Activated CD8-positive, alpha-beta T cell treated with anti-CD3 and anti-CD28 coated beads for 36 hours (primary cell): ENCODE measurements at regions not wholly inside any gene's neighbourhood (a gene's known extent, or its start where the extent isn't known, plus 50 kb on each side); places are given as distances from the start of the nearest gene placed in this dataset.

Experiments used
- ATAC-seq: fragments of 200-7000 bp; cut with Tn5 transposase; one replicate; pipeline ENCODE4 v1.10.0; 2021; ENCODE audit warnings: mild to moderate bottlenecking, moderate library complexity
- CTCF ChIA-PET: fragments of 350-600 bp; sonication (Branson Sonifier 250); formaldehyde crosslinking; loops from one replicate; lab custom pipeline; 2021; ENCODE audit warnings: antibody characterized with exemption; lab: Charles Lee
- POLR2A ChIA-PET: fragments of 350-600 bp; sonication (Branson Sonifier 250); formaldehyde crosslinking; loops from one replicate; lab custom pipeline; 2021; ENCODE audit warnings: antibody characterized with exemption; lab: Charles Lee
- DNase-seq: peaks from one replicate; pipeline ENCODE4 v3.0.0-alpha.2; 2020
- H3K27ac Mint-ChIP-seq: one replicate; pipeline ENCODE4 v1.8.0; 2021; ENCODE audit warnings: mild to moderate bottlenecking, mixed read lengths
- H3K27me3 Mint-ChIP-seq: one replicate; pipeline ENCODE4 v1.8.0; 2021; ENCODE audit warnings: mixed read lengths
- H3K36me3 Mint-ChIP-seq: one replicate; pipeline ENCODE4 v1.8.0; 2021; ENCODE audit warnings: low read depth, mixed read lengths
- H3K4me1 Mint-ChIP-seq: one replicate; pipeline ENCODE4 v1.8.0; 2021; ENCODE audit warnings: low read depth, mixed read lengths
- H3K4me3 Mint-ChIP-seq: one replicate; pipeline ENCODE4 v1.8.0; 2021; ENCODE audit warnings: mild to moderate bottlenecking, moderate library complexity, mixed read lengths
- H3K9me3 Mint-ChIP-seq: one replicate; pipeline ENCODE4 v1.8.0; 2021; ENCODE audit warnings: mixed read lengths
- intact Hi-C: fragments of 100-400 bp; cut with micrococcal nuclease; formaldehyde crosslinking; loops from one replicate; pipeline ENCODE4 v1.10.0; 2022
- TF ChIP-seq, protein P1 (sequence below): fragments of 200-600 bp; IDR thresholded peaks from one replicate; pipeline ENCODE4 v1.8.0; 2022; ENCODE audit warnings: antibody characterized with exemption, mild to moderate bottlenecking

DNA sequence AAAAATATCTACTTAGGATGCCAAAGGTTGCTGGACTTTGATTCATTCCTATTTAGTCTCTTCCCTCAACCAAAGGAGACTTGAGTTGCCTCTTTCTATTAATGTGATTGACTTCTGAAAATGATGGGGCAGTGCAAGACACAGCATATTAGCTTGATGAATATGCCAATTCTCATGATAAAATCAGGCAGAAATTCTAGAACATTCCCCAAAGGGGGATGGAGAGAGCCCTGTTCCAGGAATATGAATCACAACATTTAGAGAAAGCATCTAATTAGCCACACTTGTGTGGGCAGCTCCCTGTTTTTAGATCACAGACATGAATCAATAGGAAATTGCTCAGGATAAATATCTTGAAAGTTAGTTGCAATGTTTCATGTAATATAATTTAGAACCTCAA lies 584.0 kb upstream of the CDH8 start:
- CTCF ChIA-PET: no interaction called here
- H3K27me3 Mint-ChIP-seq: no peaks in the 10 kb centered on the region
- H3K4me1 Mint-ChIP-seq: no peaks in the 10 kb centered on the region

DNA sequence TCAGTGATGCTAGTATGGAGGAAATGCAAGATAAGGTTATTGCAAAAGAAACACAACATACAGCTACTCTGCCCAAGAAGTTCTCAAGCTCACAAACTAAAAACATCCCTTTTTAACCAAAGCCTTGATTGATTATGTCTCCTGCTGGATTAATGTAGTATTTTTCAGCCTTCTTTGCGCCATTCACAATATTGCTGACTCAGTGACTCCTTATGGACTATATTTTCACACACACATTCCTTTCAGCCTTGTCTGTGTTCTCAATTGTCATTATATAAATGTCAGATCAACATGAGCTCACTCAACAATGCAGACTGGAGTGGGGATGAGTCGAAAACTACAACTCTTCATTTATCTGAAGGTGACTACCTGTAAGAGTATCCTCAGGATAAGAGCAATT lies 579.3 kb upstream of the CDH8 start:
- ChIA-PET POLR2A (no interaction called here), CTCF (no interaction called here)
- Mint-ChIP-seq H3K27me3 (no peaks in the 10 kb centered on the region), H3K9me3 (peaks cover 22% of the 10 kb centered on the region), H3K27ac (no peak overlapping the region), H3K4me1 (no peaks in the 10 kb centered on the region), H3K36me3 (no peaks in the 10 kb centered on the region), H3K4me3 (no peak overlapping the region)
- intact Hi-C loops: no loop called here
- no peak for ATAC-seq
- TF ChIP-seq, protein P1, sequence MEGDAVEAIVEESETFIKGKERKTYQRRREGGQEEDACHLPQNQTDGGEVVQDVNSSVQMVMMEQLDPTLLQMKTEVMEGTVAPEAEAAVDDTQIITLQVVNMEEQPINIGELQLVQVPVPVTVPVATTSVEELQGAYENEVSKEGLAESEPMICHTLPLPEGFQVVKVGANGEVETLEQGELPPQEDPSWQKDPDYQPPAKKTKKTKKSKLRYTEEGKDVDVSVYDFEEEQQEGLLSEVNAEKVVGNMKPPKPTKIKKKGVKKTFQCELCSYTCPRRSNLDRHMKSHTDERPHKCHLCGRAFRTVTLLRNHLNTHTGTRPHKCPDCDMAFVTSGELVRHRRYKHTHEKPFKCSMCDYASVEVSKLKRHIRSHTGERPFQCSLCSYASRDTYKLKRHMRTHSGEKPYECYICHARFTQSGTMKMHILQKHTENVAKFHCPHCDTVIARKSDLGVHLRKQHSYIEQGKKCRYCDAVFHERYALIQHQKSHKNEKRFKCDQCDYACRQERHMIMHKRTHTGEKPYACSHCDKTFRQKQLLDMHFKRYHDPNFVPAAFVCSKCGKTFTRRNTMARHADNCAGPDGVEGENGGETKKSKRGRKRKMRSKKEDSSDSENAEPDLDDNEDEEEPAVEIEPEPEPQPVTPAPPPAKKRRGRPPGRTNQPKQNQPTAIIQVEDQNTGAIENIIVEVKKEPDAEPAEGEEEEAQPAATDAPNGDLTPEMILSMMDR: no peak
- DNase-seq: no peak

More for the DNA sequence above, 584.0 kb upstream of the CDH8 start:
- POLR2A ChIA-PET: no interaction called here
- no peak overlapping the region for H3K27ac Mint-ChIP-seq
- H3K4me3 Mint-ChIP-seq: no peak overlapping the region
- intact Hi-C loops: no loop called here
- DNase-seq (no peak), ATAC-seq (no peak)
- TF ChIP-seq, protein P1: no peak
- H3K9me3 Mint-ChIP-seq: peaks cover 27% of the 10 kb centered on the region
- H3K36me3 Mint-ChIP-seq: no peaks in the 10 kb centered on the region

DNA sequence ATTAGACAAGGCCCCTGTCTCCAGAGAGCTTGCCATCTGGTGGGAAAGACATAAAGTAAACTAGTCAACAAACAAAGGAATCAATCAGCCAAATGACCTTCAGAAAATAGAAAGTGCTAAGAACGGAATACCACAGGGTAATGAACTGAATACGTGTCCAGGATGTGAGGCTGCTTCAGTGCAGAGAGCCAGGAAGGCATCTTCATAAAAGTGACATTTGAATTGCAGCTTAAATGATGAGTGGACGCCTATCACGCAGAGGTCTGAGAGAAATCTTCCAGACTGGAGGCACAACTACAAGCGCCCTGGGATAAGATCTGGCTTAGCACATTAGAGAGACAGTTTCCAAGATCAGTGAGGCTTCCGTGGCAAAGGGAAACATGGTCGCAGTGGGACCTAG lies 574.1 kb upstream of the CDH8 start:
- Mint-ChIP-seq H3K4me1 (no peaks in the 10 kb centered on the region), H3K27me3 (no peaks in the 10 kb centered on the region), H3K27ac (no peak overlapping the region), H3K9me3 (peaks cover 21% of the 10 kb centered on the region), H3K4me3 (no peak overlapping the region), H3K36me3 (no peaks in the 10 kb centered on the region)
- CTCF ChIA-PET: no interaction called here
- TF ChIP-seq, protein P1: no peak
- POLR2A ChIA-PET: no interaction called here
- intact Hi-C loops: no loop called here
- no peak for ATAC-seq
- no peak for DNase-seq

DNA sequence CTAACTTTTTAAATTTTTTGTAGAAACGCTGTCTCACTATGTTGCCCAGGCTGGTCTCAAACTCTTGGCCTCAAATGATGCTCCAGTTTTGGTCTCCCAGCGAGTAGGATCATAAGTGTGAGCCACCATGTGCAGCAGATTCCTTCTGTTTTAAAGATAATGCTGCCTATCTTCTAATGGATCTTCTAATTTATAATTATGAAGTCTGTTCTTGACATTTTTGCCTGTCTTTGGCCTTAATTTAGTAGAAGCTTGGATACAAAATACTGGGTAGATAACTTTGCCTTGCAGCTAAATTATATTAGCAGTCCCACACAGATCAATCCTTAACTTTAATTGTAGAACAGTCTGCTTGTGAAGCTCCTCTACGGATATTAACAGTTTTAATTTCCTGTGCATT lies 566.6 kb upstream of the CDH8 start:
- no peak for ATAC-seq
- POLR2A ChIA-PET: no interaction called here
- H3K27me3 Mint-ChIP-seq: no peaks in the 10 kb centered on the region
- H3K9me3 Mint-ChIP-seq: peaks cover 34% of the 10 kb centered on the region
- H3K4me3 Mint-ChIP-seq: no peak overlapping the region
- no peaks in the 10 kb centered on the region for H3K36me3 Mint-ChIP-seq
- CTCF ChIA-PET: no interaction called here
- no peak overlapping the region for H3K27ac Mint-ChIP-seq
- no peaks in the 10 kb centered on the region for H3K4me1 Mint-ChIP-seq
- intact Hi-C loops: no loop called here
- no peak for DNase-seq
- TF ChIP-seq, protein P1: no peak

DNA sequence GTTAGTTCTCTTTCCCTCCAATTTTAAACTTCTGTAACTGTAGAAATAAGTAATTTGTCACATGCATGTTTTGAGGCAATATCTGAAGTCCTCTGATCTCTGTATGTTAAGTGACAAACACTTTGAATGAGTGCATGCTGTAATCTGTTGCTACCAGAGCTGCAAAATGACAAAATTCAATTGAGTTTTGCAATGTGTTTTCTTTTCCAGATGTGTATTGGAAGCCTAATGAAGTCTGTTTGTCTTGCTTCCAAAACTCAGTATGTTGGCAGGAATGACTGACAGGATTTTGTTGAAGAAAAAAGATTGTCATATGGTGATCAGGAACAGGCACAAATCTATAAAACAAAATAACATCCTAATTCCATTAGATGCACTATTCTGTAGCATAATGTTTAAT lies 561.6 kb upstream of the CDH8 start:
- TF ChIP-seq, protein P1: no peak
- H3K27me3 Mint-ChIP-seq: no peaks in the 10 kb centered on the region
- no peak for ATAC-seq
- intact Hi-C loops: no loop called here
- H3K36me3 Mint-ChIP-seq: no peaks in the 10 kb centered on the region
- ChIA-PET CTCF (no interaction called here), POLR2A (no interaction called here)
- H3K4me1 Mint-ChIP-seq: no peaks in the 10 kb centered on the region
- H3K4me3 Mint-ChIP-seq: no peak overlapping the region
- H3K9me3 Mint-ChIP-seq: peaks cover 28% of the 10 kb centered on the region
- DNase-seq: no peak
- H3K27ac Mint-ChIP-seq: no peak overlapping the region
